GM23248 (cell line): ENCODE measurements at regions not wholly inside any gene's neighbourhood (a gene's known extent, or its start where the extent isn't known, plus 50 kb on each side); places are given as distances from the start of the nearest gene placed in this dataset.

ENCODE experiments used
- EZH2 ChIP-seq: fragments of 200-600 bp; sonication (generic); IDR thresholded peaks from 2 replicates; pipeline ENCODE4 v1.6.1; 2018; ENCODE audit warnings: antibody characterized with exemption, mild to moderate bottlenecking; ENCODE audit not compliant: insufficient read depth, poor library complexity, severe bottlenecking
- EZH2phosphoT487 ChIP-seq: fragments of 200-600 bp; sonication (generic); IDR thresholded peaks from 2 replicates; pipeline ENCODE4 v1.6.1; 2018; ENCODE audit warnings: antibody characterized with exemption, moderate library complexity, mild to moderate bottlenecking, low read depth; ENCODE audit not compliant: insufficient read depth

DNA sequence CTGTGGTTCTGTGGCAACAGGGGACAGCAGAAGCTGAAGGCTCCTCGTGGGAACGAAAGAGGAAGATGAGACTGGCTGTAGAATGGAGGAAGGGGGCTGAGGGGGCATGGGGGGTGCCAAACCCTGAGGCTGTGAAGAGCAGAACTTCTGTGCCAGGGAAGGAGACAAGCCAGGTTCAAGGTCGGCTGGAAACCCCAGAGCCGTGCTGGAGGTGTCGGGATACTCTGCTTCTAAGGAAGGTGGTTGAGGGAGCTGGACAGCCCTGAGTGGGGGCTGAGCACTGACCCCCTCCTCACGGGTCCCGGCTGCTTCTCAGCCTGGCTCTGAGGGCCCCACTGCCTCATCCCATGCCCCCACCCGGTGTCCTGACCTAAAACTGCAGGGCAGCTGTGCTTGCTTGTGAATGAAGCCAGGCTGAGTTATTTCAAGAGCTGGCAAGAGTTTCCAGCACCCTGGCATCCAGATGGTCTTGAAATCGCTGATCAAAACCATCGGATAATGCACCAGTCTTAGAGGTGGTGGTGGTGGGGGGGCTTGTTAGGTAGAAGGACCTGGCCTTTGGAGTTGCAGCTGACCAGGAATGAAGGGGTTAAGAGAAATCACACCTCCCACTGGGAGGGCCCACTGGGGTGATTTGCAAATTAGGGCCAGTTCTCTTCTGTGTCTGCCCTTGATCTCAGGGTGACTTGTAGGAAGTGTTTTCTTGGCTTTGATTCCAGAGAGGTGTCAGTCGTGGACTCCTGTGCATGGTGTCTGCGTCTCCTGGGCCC, 218.9 kb upstream of the C1orf174 start:
- TF ChIP-seq EZH2phosphoT487 (no peak), EZH2 (no peak)
